OCI-LY7 (cell line): ENCODE measurements at regions not wholly inside any gene's neighbourhood (a gene's known extent, or its start where the extent isn't known, plus 50 kb on each side); places are given as distances from the start of the nearest gene placed in this dataset.

Experiments
- BruUV-seq: library from RNA; stranded (reverse); fragments of 400-500 nt; replicated peaks from 2 replicates; lab custom pipeline; 2021; lab: Mats Ljungman, UMichigan
- CTCF ChIA-PET: fragments of 300-600 bp; sonication (Branson Sonifier 250); formaldehyde crosslinking; loops from one replicate; lab custom pipeline; 2022; ENCODE audit warnings: antibody characterized with exemption; ENCODE audit not compliant: unreplicated experiment; lab: Charles Lee
- POLR2A ChIA-PET: fragments of 300-600 bp; sonication (Branson Sonifier 250); formaldehyde crosslinking; loops from one replicate; lab custom pipeline; 2022; ENCODE audit warnings: antibody characterized with exemption; lab: Charles Lee
- DNase-seq: peaks from one replicate; pipeline ENCODE4 v3.0.0-alpha.2; 2015; ENCODE audit warnings: low spot score
- H2AFZ ChIP-seq: fragments of 200-600 bp; sonication (generic), shearing (Covaris generic); 2 replicates; pipeline ENCODE4 v1.6.1; 2014; ENCODE audit warnings: mild to moderate bottlenecking, antibody characterized with exemption, low read length, moderate library complexity
- H3K27ac ChIP-seq: fragments of 200-600 bp; sonication (generic); 2 replicates; pipeline ENCODE4 v1.5.1; 2014; ENCODE audit warnings: mixed run types, low read depth, mild to moderate bottlenecking, moderate library complexity, low read length, inconsistent platforms; ENCODE audit not compliant: poor library complexity, severe bottlenecking
- H3K36me3 ChIP-seq: fragments of 200-600 bp; sonication (generic); 2 replicates; pipeline ENCODE4 v1.6.1; 2014; ENCODE audit warnings: mild to moderate bottlenecking, antibody characterized with exemption, low read length, moderate library complexity, mixed read lengths; ENCODE audit not compliant: insufficient read depth
- H3K4me1 ChIP-seq: fragments of 200-600 bp; sonication (generic); 2 replicates; pipeline ENCODE4 v1.5.1; 2014; ENCODE audit warnings: mild to moderate bottlenecking, low read length; ENCODE audit not compliant: insufficient read depth, poor library complexity, severe bottlenecking
- H3K4me2 ChIP-seq: fragments of 200-600 bp; sonication (generic); 2 replicates; pipeline ENCODE4 v1.6.1; 2014; ENCODE audit warnings: mild to moderate bottlenecking, low read length
- H3K4me3 ChIP-seq: fragments of 200-600 bp; sonication (generic); 2 replicates; pipeline ENCODE4 v1.5.1; 2014; ENCODE audit warnings: mild to moderate bottlenecking, low read depth, low read length; ENCODE audit not compliant: poor library complexity, severe bottlenecking
- H3K79me2 ChIP-seq: fragments of 200-600 bp; sonication (generic); 2 replicates; pipeline ENCODE4 v1.6.1; 2016; ENCODE audit warnings: low read depth, mild to moderate bottlenecking, low read length, moderate library complexity, mixed read lengths; ENCODE audit not compliant: insufficient read depth
- H3K9me2 ChIP-seq: fragments of 200-600 bp; sonication (generic); 2 replicates; pipeline ENCODE4 v1.6.1; 2016; ENCODE audit warnings: mild to moderate bottlenecking, low read length, mixed read lengths; ENCODE audit not compliant: insufficient read depth
- H3K9me3 ChIP-seq: fragments of 200-600 bp; sonication (generic); 2 replicates; pipeline ENCODE4 v1.6.1; 2014; ENCODE audit warnings: mild to moderate bottlenecking, mixed run types, low read length, mixed read lengths
- H4K20me1 ChIP-seq: fragments of 200-600 bp; sonication (generic); 2 replicates; pipeline ENCODE4 v1.6.1; 2014; ENCODE audit warnings: mild to moderate bottlenecking, antibody characterized with exemption, low read length, moderate library complexity, mixed read lengths; ENCODE audit not compliant: insufficient read depth
- CTCF ChIP-seq: fragments of 200-600 bp; sonication (generic); conservative IDR thresholded peaks from 2 replicates; pipeline ENCODE4 v1.5.1; 2014; ENCODE audit warnings: mild to moderate bottlenecking, antibody characterized with exemption, low read length, moderate library complexity, mixed read lengths
- EZH2phosphoT487 ChIP-seq: fragments of 200-600 bp; sonication (generic); IDR thresholded peaks from 2 replicates; pipeline ENCODE4 v1.6.1; 2018; ENCODE audit warnings: low read depth, borderline replicate concordance, mild to moderate bottlenecking, mixed run types, antibody characterized with exemption, low read length, moderate library complexity, mixed read lengths
- intact Hi-C: fragments of 100-400 bp; cut with micrococcal nuclease; formaldehyde crosslinking; loops from one replicate; pipeline ENCODE4 v1.10.0; 2022; ENCODE audit not compliant: unreplicated experiment

DNA sequence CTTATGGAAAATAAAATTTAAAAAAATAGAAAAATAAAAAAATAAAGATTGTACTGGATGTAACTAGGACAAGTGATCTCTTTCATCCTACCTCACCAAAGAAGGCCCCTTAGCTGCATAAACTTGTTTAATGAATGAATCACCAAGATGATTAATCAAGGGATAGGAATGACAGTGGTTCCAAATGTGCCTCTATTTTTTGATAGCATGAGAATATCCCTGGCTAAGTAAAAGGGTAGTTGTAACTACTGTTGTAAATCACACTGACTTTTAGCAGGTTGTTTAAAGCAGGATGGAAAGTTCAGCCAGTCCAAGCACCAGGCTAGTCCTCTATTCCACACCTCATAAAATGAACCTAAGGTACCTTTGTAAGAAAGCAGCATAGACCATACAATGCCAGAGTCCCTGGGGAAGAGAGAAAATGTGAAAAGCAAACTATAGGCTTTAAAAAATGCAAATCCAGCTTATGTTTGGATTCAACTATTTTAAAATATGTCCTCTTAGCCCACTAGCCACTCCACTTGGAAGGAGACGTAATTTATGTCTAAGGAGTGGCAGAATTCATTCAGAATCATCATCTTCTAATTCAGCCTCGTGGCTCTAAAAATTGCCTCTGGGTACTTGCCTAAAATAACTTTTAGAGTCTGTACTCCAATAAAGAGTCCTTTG, 126.8 kb downstream of the SKIDA1 start:
- no peak overlapping the region for H2AFZ ChIP-seq
- no peaks in the 10 kb centered on the region for H3K36me3 ChIP-seq
- no TSS peak for BruUV-seq
- no peaks in the 10 kb centered on the region for H4K20me1 ChIP-seq
- H3K4me3 ChIP-seq = no peak overlapping the region
- ChIA-PET POLR2A (interaction anchor here (0.7 kb wide), 3 partner anchors 72 to 1256 kb away, joined by 3 read pairs; no protein-coding TSS in a partner anchor), CTCF (no interaction called here)
- DNase-seq = no peak
- no peaks in the 10 kb centered on the region for H3K4me1 ChIP-seq
- no peak overlapping the region for H3K27ac ChIP-seq
- intact Hi-C loops = no loop called here
- H3K9me2 ChIP-seq = no peaks in the 10 kb centered on the region
- no peak overlapping the region for H3K4me2 ChIP-seq
- H3K79me2 ChIP-seq = no peaks in the 10 kb centered on the region
- no peak for TF ChIP-seq EZH2phosphoT487
- no peak for TF ChIP-seq CTCF
- H3K9me3 ChIP-seq = no peaks in the 10 kb centered on the region

DNA sequence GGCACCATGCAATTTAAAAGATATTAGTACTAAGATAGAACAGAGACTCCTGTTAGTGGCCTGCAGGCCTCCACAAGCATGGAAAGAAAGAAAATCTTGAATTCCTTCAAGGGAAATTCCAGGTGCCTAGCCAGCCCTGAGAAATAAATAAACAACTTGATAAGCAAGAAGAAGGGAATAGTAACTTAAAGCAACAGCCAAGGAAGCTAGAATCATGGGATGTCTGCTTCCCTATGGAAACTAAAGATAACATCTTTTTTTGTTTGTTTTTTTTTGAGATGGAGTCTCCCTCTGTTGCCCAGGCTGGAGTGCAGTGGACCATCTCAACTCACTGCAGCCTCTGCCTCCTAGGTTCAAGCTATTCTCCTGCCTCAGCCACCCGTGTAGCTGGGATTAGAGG, 128.6 kb downstream of the SKIDA1 start:
- H2AFZ ChIP-seq = no peak overlapping the region
- H4K20me1 ChIP-seq = no peaks in the 10 kb centered on the region
- no peaks in the 10 kb centered on the region for H3K9me2 ChIP-seq
- intact Hi-C loops = no loop called here
- no TSS peak for BruUV-seq
- no peaks in the 10 kb centered on the region for H3K4me1 ChIP-seq
- TF ChIP-seq EZH2phosphoT487 = no peak
- TF ChIP-seq CTCF = no peak
- H3K4me3 ChIP-seq = no peak overlapping the region
- CTCF ChIA-PET = no interaction called here
- H3K27ac ChIP-seq = no peak overlapping the region
- H3K4me2 ChIP-seq = no peak overlapping the region
- H3K79me2 ChIP-seq = no peaks in the 10 kb centered on the region
- H3K36me3 ChIP-seq = no peaks in the 10 kb centered on the region
- no peaks in the 10 kb centered on the region for H3K9me3 ChIP-seq
- POLR2A ChIA-PET = interaction anchor here (1.2 kb wide), 1 partner anchor 41 kb away, joined by 4 read pairs; no protein-coding TSS in a partner anchor
- no peak for DNase-seq

GRCh38 chr10:21393931-21394330, 131.6 kb downstream of the SKIDA1 start:
- CTCF ChIA-PET = no interaction called here
- Histone ChIP-seq H3K79me2 (no peaks in the 10 kb centered on the region), H4K20me1 (no peaks in the 10 kb centered on the region), H3K9me3 (no peaks in the 10 kb centered on the region), H3K4me3 (no peak overlapping the region), H3K4me1 (no peaks in the 10 kb centered on the region), H3K27ac (no peak overlapping the region), H3K36me3 (no peaks in the 10 kb centered on the region), H3K9me2 (no peaks in the 10 kb centered on the region), H3K4me2 (no peak overlapping the region), H2AFZ (no peak overlapping the region)
- intact Hi-C loops = no loop called here
- POLR2A ChIA-PET = interaction anchor here (0.5 kb wide), 2 partner anchors 524 to 841 kb away, joined by 5 to 6 read pairs; no protein-coding TSS in a partner anchor
- no TSS peak for BruUV-seq
- DNase-seq = no peak
- TF ChIP-seq EZH2phosphoT487 (no peak), CTCF (no peak)
